Esophagus squamous epithelium (tissue), 4 donors: ENCODE measurements at regions not wholly inside any gene's neighbourhood (a gene's known extent, or its start where the extent isn't known, plus 50 kb on each side); places are given as distances from the start of the nearest gene placed in this dataset.

ENCODE experiments used
- CTCF ChIP-seq, 6 experiments: fragments of 450-650 bp in 4 of 6; fragments of 200-600 bp in 2 of 6; sonication (generic) in 2 of 6; IDR thresholded peaks; one replicate each; pipeline ENCODE4 v1.5.1; 2016 to 2019; ENCODE audit warnings: antibody characterized with exemption in 6 of 6, mild to moderate bottlenecking in 4 of 6, moderate library complexity in 4 of 6
- POLR2A ChIP-seq, 4 donors: fragments of 450-650 bp; IDR thresholded peaks; one replicate each; pipeline ENCODE4 v1.6.1; 2017; ENCODE audit warnings: antibody characterized with exemption in 4 of 4, mild to moderate bottlenecking in 4 of 4, moderate library complexity in 3 of 4

GRCh38 chr12:130240831-130241590 is 78.7 kb downstream of the FZD10 start:
- TF ChIP-seq CTCF (IDR thresholded peaks at IDR 0.05) (no peak), POLR2A (IDR thresholded peaks at IDR 0.05) (no peak)
